Neutrophil (primary cell): ENCODE measurements at regions not wholly inside any gene's neighbourhood (a gene's known extent, or its start where the extent isn't known, plus 50 kb on each side); places are given as distances from the start of the nearest gene placed in this dataset.

Experiments used
- H3K27ac ChIP-seq: fragments of 200-600 bp; sonication (generic); 2 replicates; pipeline ENCODE4 v1.5.1; 2016; ENCODE audit warnings: mild to moderate bottlenecking, moderate library complexity
- H3K27me3 ChIP-seq: fragments of 200-600 bp; sonication (generic); 2 replicates; pipeline ENCODE4 v1.6.0; 2016; ENCODE audit warnings: mild to moderate bottlenecking
- H3K36me3 ChIP-seq: fragments of 200-600 bp; sonication (generic); 2 replicates; pipeline ENCODE4 v1.5.1; 2017
- H3K4me1 ChIP-seq, 2 experiments: fragments of 200-600 bp in 1 of 2; sonication (generic) in 1 of 2; 1 replicate in 1 of 2; 2 replicates in 1 of 2; pipeline versions ENCODE4 v1.5.1 to v1.6.1; 2013 to 2016; ENCODE audit warnings: low read depth in 1 of 2, low read length in 1 of 2, mild to moderate bottlenecking in 1 of 2, moderate library complexity in 1 of 2; ENCODE audit not compliant: control insufficient read depth in 1 of 2, insufficient read depth in 1 of 2
- H3K4me3 ChIP-seq, 2 experiments: fragments of 200-600 bp in 1 of 2; sonication (generic) in 1 of 2; 1 replicate in 1 of 2; 2 replicates in 1 of 2; pipeline ENCODE4 v1.5.1; 2013 to 2016; ENCODE audit warnings: low read depth in 1 of 2, low read length in 1 of 2, mild to moderate bottlenecking in 1 of 2, moderate library complexity in 1 of 2
- H3K9me3 ChIP-seq: fragments of 200-600 bp; sonication (generic); 2 replicates; pipeline ENCODE4 v1.5.1; 2016
- CTCF ChIP-seq: fragments of 200-600 bp; sonication (generic); IDR thresholded peaks from 2 replicates; pipeline ENCODE4 v1.5.1; 2016; ENCODE audit warnings: antibody characterized with exemption

GRCh38 chr1:13952985-13953384, 253.0 kb downstream of the PRDM2 start:
- Histone ChIP-seq H3K9me3 (no peaks in the 10 kb centered on the region), H3K4me1 (no peaks in the 10 kb centered on the region), H3K36me3 (no peaks in the 10 kb centered on the region), H3K27ac (no peak overlapping the region), H3K27me3 (peaks cover 6% of the 10 kb centered on the region), H3K4me3 (no peak overlapping the region)
- no peak for TF ChIP-seq CTCF

GRCh38 chr1:13956393-13956792, 256.4 kb downstream of the PRDM2 start:
- Histone ChIP-seq H3K36me3 (no peaks in the 10 kb centered on the region), H3K4me3 (no peak overlapping the region), H3K4me1 (no peaks in the 10 kb centered on the region), H3K27me3 (peaks cover 6% of the 10 kb centered on the region), H3K27ac (no peak overlapping the region), H3K9me3 (no peaks in the 10 kb centered on the region)
- no peak for TF ChIP-seq CTCF

- Histone ChIP-seq H3K27ac (no peak overlapping the region), H3K4me1 (no peaks in the 10 kb centered on the region), H3K36me3 (no peaks in the 10 kb centered on the region), H3K27me3 (peaks cover 7% of the 10 kb centered on the region), H3K9me3 (no peaks in the 10 kb centered on the region), H3K4me3 (no peak overlapping the region)
- TF ChIP-seq CTCF = peak; percentile 86
Observed at GRCh38 chr1:13960375-13960987, 260.5 kb downstream of the PRDM2 start.

- Histone ChIP-seq H3K4me1 (no peaks in the 10 kb centered on the region), H3K9me3 (no peaks in the 10 kb centered on the region), H3K27ac (no peak overlapping the region), H3K36me3 (no peaks in the 10 kb centered on the region), H3K27me3 (peaks cover 16% of the 10 kb centered on the region), H3K4me3 (no peak overlapping the region)
- TF ChIP-seq CTCF = no peak
Observed at GRCh38 chr1:13964768-13965167, 264.8 kb downstream of the PRDM2 start.

- no peak for TF ChIP-seq CTCF
- Histone ChIP-seq H3K4me3 (no peak overlapping the region), H3K4me1 (no peaks in the 10 kb centered on the region), H3K27ac (no peak overlapping the region), H3K36me3 (no peaks in the 10 kb centered on the region), H3K27me3 (peaks cover 16% of the 10 kb centered on the region), H3K9me3 (no peaks in the 10 kb centered on the region)
Observed at GRCh38 chr1:13965770-13966398, 265.9 kb downstream of the PRDM2 start.
